ENCODE measurements at regions not wholly inside any gene's neighbourhood (a gene's known extent, or its start where the extent isn't known, plus 50 kb on each side); places are given as distances from the start of the nearest gene placed in this dataset.

DNA sequence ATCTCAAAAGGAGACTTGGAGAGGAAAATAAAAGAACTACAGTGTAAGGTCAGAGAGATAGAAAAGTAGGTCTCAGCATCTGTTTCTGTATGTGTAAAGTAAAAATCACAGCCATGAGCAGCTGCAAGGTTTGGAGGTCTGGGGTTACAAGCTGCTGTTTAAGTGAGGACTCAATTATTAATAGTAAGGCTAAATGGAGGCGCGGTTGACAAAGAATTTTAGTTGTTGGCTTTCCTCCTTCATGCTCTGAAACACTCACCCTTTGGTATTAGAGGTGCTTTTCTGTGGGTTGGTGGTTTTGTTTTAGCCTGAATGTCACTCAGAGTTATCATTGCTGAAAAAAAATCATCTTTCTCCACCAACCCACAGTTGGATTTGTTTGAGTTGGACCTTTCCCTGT, 59.8 kb upstream of the HAO2 start:
- no peak for DNase-seq

DNA sequence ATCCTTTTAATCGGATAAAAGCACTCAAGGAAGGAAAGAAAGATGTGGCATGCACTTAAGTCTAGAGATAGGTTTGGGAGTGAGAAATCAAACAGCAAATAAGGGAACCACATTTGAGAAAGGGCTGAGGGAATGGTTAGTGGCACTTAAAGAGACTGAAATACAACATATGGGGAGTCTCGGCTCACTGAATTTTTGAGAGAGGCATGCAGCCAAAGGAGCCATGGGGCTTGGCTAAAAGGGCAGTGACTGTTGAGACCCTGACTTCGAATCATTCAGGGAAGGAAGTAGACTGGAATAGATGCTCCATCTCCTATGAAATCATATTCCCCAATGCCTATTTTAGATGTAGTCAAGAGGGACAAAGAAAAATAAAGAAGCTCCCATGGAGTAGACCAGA, 58.3 kb upstream of the HAO2 start:
- DNase-seq: no peak

DNA sequence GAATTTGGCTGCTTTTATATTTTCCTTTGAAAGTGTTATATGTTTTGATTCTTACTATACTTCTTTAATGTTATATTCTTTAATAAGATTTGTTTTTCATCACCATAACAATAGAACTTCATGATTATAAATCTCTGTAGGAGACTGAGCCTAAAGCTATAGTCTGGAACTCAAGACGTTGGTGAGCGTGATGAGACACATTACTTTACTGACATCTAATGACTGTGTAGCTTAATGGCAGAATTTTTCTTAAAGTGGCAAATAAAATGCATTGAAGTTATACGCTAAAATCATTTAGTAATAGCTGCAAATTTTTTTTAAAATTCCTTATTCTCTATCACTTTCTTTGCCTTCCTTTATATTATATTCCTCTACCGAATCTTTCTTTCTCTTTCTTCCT, 56.1 kb upstream of the HAO2 start:
- DNase-seq: no peak

DNA sequence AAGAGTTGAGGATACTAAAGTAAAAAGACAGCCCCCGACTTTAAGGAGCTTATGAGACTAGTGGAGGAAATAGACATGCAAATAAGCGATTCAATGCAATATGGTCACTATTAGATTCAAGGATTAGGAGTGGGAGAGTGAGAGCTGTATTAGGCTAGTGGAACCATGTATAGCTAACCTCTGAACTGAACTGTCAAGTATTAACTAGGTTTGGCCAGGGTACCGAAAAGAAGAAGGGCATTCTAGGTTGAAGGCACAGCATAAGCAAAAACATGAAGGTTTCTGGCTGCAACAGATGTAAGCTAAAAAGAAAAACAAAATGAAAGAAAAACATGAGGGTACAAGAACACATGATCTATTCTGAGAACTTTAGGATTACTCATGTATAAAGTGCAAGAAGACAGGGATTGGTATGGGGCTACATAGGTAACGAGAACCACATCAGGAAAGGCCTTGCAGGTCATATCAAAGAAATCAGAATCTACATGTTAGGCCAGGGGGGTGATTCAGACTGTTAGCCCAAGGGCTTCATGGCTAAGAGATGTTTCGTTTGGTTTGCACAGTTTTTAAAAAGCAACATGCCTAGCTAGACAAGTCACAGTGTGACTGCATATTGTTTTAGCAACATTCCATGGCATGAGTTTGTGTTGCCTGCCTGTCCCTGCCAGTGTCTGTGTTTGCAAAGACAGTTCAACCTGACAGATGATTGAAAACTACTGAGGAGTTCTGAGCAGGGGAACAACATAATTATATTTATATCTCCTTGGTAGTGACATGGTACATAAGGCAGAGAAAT, 54.4 kb upstream of the HAO2 start:
- DNase-seq: no peak

DNA sequence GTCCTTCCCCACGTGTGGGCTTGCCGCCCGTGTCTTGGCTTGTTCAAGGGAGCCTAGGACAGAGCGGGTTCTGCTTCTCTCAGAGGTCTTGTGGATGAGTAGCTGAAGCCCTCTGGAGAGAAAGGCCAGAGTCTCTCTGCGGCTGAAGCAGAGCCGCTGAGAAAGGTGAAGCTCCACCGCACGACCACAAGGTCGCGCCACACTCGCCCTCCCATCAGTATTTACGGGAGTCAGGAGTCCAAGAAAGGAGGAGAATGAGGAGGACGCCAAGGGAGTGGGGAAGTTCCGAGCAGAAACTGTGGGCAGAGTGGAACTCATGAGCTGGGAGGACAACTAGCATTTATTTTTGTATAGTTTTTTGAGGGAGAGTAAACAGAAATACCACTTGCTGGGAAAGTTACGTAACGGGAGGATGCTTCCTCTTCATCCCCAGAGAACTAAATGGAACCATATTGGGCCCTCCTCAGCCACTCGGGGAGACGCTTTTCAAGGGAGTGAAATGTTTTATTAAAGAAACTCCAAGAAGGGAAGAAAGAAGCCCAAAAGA, 51.6 kb upstream of the HAO2 start:
- no peak for DNase-seq

DNA sequence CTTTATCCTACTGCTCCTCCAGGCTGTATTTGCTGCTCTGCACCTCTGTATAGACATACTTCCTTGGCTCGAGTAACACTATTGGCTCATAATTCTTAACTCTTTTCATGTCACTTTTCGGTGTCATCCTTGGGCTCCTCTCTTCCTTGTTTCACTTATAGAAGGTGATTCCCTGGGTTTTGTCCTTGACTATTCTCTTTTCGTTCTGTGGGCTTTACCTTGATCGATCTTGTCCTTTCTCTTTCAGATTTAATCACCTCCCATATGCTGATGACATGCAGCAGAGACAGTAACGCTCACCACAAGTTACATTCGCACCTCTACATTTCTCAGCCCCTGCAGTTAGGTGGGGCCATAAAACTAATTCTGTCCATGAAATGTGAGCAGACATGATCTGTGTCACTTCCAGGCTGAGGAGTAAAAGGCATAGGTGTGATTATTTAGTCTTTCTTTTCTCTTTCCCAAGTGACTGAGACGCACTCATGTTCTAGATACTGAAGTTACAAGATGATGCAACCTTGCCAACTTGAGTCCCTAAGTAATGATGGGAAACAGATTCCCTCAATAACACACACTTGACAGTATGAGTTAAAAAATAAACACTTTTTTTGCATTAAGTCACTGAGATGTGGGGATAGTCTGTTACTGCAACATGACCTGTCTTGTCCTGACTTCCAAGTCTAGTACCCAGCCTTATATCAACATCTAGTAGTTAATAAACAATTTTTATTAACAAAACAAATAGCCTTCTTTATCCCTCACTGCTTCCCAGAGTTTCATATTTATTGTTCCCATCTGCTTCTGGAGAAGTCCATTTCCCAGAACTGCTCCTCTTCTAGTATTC, 49.9 kb upstream of the HAO2 start:
- DNase-seq: no peak
